ENCODE measurements at regions not wholly inside any gene's neighbourhood (a gene's known extent, or its start where the extent isn't known, plus 50 kb on each side); places are given as distances from the start of the nearest gene placed in this dataset.

- no peak for TF ChIP-seq CTCF (IDR thresholded peaks at IDR 0.05)
- TF ChIP-seq POLR2A (IDR thresholded peaks at IDR 0.05), result no peak
Measured at GRCh38 chr16:16988963-16989362, 481.8 kb downstream of the XYLT1 start.
